ENCODE measurements at regions not wholly inside any gene's neighbourhood (a gene's known extent, or its start where the extent isn't known, plus 50 kb on each side); places are given as distances from the start of the nearest gene placed in this dataset.

- no peak for TF ChIP-seq CTCF (IDR thresholded peaks at IDR 0.05)
- TF ChIP-seq TCF7L2 (IDR thresholded peaks at IDR 0.05; ENCODE audit: low read depth, low read length), result no peak
- TF ChIP-seq REST (IDR thresholded peaks at IDR 0.05; ENCODE audit: insufficient read depth in 1 of 2, low read depth in 2 of 2, low read length in 1 of 2), result no peak
These were observed 277.6 kb downstream of the SIPA1L2 start for GRCh38 chr1:232352366-232352765.
